H1 (cell line): ENCODE measurements at regions not wholly inside any gene's neighbourhood (a gene's known extent, or its start where the extent isn't known, plus 50 kb on each side); places are given as distances from the start of the nearest gene placed in this dataset.

Source experiments
- ATF2 ChIP-seq: IDR thresholded peaks from 2 replicates; pipeline ENCODE4 v1.6.1; 2012; ENCODE audit warnings: low read length, inconsistent platforms
- ATF3 ChIP-seq: IDR thresholded peaks from 2 replicates; pipeline ENCODE4 v1.6.1; 2011; ENCODE audit warnings: low read depth, mild to moderate bottlenecking, low read length; ENCODE audit not compliant: insufficient read depth
- CBX8 ChIP-seq: fragments of 300-800, 300-1000 bp; sonication (generic); IDR thresholded peaks from 2 replicates; pipeline ENCODE4 v1.7.1; 2016; ENCODE audit warnings: low read depth, low read length, borderline replicate concordance
- CREB1 ChIP-seq: IDR thresholded peaks from 2 replicates; pipeline ENCODE4 v1.6.1; 2012; ENCODE audit warnings: inconsistent platforms
- CTBP2 ChIP-seq: IDR thresholded peaks from 2 replicates; pipeline ENCODE4 v1.7.0; 2011; ENCODE audit warnings: borderline replicate concordance, mild to moderate bottlenecking, moderate library complexity, mixed read lengths, low read length; ENCODE audit not compliant: insufficient read depth, insufficient read length
- CTCF ChIP-seq, 3 experiments: IDR thresholded peaks; 1 replicate in 2 of 3; 2 replicates in 1 of 3; pipeline versions ENCODE4 v1.5.1 to v1.6.1; 2011; ENCODE audit warnings: low read length in 3 of 3, mild to moderate bottlenecking in 3 of 3, inconsistent platforms in 2 of 3, low read depth in 1 of 3, moderate library complexity in 1 of 3; ENCODE audit not compliant: insufficient read depth in 1 of 3; ENCODE audit errors: control extremely low read depth in 1 of 3
- EGR1 ChIP-seq: IDR thresholded peaks from 2 replicates; pipeline ENCODE4 v1.6.1; 2011; ENCODE audit warnings: low read depth, low read length, borderline replicate concordance
- EP300 ChIP-seq, 2 experiments: IDR thresholded peaks; 1 replicate in 1 of 2; 2 replicates in 1 of 2; pipeline ENCODE4 v1.6.1; 2011 to 2012; ENCODE audit warnings: low read depth in 2 of 2, low read length in 2 of 2, mild to moderate bottlenecking in 2 of 2, borderline replicate concordance in 1 of 2, inconsistent platforms in 1 of 2, moderate library complexity in 1 of 2
- HDAC6 ChIP-seq: IDR thresholded peaks from one replicate; pipeline ENCODE4 v1.7.1; 2012; ENCODE audit warnings: low read depth, mild to moderate bottlenecking, inconsistent platforms, low read length, moderate library complexity
- KDM1A ChIP-seq: fragments of 200-600, 300-600 bp; sonication (generic); IDR thresholded peaks from 2 replicates; pipeline ENCODE4 v1.7.1; 2016; ENCODE audit warnings: mild to moderate bottlenecking, low read length, borderline replicate concordance
- NRF1 ChIP-seq: IDR thresholded peaks from 2 replicates; pipeline ENCODE4 v1.6.1; 2011; ENCODE audit warnings: mild to moderate bottlenecking, low read depth, low read length, improper control_type of control experiment
- POLR2AphosphoS5 ChIP-seq: IDR thresholded peaks from 2 replicates; pipeline ENCODE4 v1.6.1; 2011; ENCODE audit warnings: low read depth, low read length
- TEAD4 ChIP-seq: IDR thresholded peaks from 2 replicates; pipeline ENCODE4 v1.6.1; 2012; ENCODE audit warnings: low read depth, low read length, inconsistent platforms, mixed read lengths
- USF2 ChIP-seq: IDR thresholded peaks from 2 replicates; pipeline ENCODE4 v1.6.1; 2011; ENCODE audit warnings: low read length, improper control_type of control experiment

GRCh38 chr3:176463610-176464009 lies 733.7 kb downstream of the TBL1XR1 start:
- TF ChIP-seq CTCF (IDR thresholded peaks at IDR 0.05; ENCODE audit: control extremely low read depth in 1 of 3, insufficient read depth in 1 of 3, low read depth in 1 of 3, low read length in 3 of 3) (no peak), CREB1 (no peak), ATF2 (no peak), TEAD4 (no peak), POLR2AphosphoS5 (no peak), CBX8 (no peak), ATF3 (no peak), NRF1 (no peak), EP300 (IDR thresholded peaks at IDR 0.05; ENCODE audit: borderline replicate concordance in 1 of 2, low read depth in 2 of 2, low read length in 2 of 2) (no peak), KDM1A (no peak), CTBP2 (no peak), USF2 (no peak), EGR1 (no peak), HDAC6 (no peak)
